GM06990 (cell line): ENCODE measurements at regions not wholly inside any gene's neighbourhood (a gene's known extent, or its start where the extent isn't known, plus 50 kb on each side); places are given as distances from the start of the nearest gene placed in this dataset.

Source experiments
- DNase-seq: peaks from one replicate; pipeline ENCODE4 v3.0.0-alpha.2; 2011; ENCODE audit not compliant: insufficient read length; ENCODE audit errors: extremely low read depth
- H3K27me3 ChIP-seq: replicated peaks from 2 replicates; pipeline ENCODE4 v1.6.0; 2011; ENCODE audit warnings: low read length; ENCODE audit not compliant: control insufficient read depth, insufficient read depth
- H3K36me3 ChIP-seq: 2 replicates; pipeline ENCODE4 v1.5.1; 2011; ENCODE audit warnings: low read length; ENCODE audit not compliant: control insufficient read depth, insufficient read depth
- H3K4me3 ChIP-seq: replicated peaks from 2 replicates; pipeline ENCODE4 v1.5.1; 2011; ENCODE audit warnings: low read depth, mild to moderate bottlenecking, control low read depth, low read length
- TF ChIP-seq, protein P1 (sequence below): IDR thresholded peaks from 2 replicates; pipeline ENCODE4 v1.5.1; 2011; ENCODE audit warnings: low read length, control low read depth, mild to moderate bottlenecking, inconsistent platforms; ENCODE audit not compliant: insufficient read depth, poor library complexity, severe bottlenecking

DNA sequence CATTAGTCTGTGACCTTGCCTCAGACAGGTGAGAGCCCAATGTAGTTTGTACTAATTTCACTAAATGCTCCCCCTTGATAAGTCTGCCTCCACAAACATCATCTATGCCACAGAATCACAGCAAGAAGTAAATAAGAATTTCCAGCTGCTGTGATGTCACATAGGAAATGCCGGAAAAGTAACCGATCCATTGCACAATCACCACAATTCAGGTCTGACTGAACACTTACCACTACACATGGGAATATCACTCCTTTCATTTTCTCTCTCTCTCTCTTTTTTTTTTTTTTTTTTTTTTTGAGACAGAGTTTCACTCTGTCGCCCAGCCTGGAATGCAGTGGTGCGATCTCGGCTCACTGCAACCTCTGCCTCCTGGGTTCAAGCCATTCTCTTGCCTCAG lies 79.0 kb upstream of the CDH11 start:
- H3K27me3 ChIP-seq: no peaks in the 10 kb centered on the region
- no peak overlapping the region for H3K4me3 ChIP-seq
- H3K36me3 ChIP-seq: no peaks in the 10 kb centered on the region
- DNase-seq: no peak
- TF ChIP-seq, protein P1, sequence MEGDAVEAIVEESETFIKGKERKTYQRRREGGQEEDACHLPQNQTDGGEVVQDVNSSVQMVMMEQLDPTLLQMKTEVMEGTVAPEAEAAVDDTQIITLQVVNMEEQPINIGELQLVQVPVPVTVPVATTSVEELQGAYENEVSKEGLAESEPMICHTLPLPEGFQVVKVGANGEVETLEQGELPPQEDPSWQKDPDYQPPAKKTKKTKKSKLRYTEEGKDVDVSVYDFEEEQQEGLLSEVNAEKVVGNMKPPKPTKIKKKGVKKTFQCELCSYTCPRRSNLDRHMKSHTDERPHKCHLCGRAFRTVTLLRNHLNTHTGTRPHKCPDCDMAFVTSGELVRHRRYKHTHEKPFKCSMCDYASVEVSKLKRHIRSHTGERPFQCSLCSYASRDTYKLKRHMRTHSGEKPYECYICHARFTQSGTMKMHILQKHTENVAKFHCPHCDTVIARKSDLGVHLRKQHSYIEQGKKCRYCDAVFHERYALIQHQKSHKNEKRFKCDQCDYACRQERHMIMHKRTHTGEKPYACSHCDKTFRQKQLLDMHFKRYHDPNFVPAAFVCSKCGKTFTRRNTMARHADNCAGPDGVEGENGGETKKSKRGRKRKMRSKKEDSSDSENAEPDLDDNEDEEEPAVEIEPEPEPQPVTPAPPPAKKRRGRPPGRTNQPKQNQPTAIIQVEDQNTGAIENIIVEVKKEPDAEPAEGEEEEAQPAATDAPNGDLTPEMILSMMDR: no peak

DNA sequence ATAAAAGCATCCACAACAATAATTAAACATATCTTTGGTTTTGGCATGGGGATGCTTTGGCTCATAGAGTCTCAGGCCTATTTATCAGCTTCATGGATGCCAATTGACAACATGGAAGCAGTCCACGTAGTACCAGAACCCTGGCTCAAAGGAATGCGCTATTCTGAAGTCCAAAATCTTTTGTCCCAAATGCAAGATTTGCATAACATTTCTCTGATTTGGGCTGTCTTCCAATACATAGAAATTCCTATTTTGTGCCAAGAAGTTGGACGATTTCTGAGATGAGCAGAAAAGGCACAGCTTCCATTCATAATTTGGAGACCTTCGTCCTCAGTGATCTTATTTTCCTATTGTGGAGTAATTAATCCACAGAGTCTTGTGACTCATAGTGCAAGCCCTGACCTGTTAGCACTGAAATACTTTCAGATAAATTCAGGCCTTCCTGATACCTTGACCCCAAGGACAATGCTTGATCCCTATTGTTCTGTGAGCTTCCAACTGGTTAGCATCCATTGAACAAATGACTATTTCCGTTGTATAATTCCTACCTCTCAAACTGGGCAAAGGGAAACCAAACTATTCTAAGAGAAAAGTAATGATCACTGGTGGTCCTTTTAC lies 78.4 kb upstream of the CDH11 start:
- H3K36me3 ChIP-seq: no peaks in the 10 kb centered on the region
- TF ChIP-seq, protein P1: no peak
- H3K4me3 ChIP-seq: no peak overlapping the region
- no peaks in the 10 kb centered on the region for H3K27me3 ChIP-seq
- no peak for DNase-seq

DNA sequence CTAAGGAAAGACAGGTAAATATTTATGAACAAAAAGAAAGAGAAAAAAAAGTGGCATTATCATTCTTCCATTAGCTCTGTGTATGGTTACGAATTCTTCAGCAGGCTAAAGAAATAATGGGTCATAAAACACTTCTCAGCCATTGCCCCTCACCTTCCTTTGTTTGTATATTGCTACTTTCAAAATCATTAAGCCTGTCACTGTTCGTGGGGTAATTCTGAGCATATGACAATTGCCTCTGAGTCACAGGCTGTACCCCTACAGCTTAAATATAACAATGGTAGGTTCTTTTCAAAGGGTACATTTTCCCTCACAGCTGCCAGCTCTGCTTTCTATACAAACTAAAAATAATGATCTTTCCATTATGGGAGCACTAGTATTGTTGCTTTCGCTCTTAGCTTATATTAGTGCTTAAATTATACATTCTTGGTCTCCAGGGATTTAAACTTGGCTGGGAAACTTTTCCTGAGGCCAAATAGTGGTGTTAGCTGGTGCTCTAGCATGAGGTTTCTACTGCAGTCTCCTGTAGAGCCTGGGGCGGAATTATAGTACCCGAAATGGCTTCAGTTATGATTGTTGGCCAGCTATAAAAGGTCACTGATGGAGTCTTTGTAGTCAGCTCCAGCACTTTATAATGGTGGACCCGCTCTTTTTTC lies 74.7 kb upstream of the CDH11 start:
- H3K4me3 ChIP-seq: no peak overlapping the region
- H3K36me3 ChIP-seq: no peaks in the 10 kb centered on the region
- TF ChIP-seq, protein P1: no peak
- no peaks in the 10 kb centered on the region for H3K27me3 ChIP-seq
- DNase-seq: no peak

DNA sequence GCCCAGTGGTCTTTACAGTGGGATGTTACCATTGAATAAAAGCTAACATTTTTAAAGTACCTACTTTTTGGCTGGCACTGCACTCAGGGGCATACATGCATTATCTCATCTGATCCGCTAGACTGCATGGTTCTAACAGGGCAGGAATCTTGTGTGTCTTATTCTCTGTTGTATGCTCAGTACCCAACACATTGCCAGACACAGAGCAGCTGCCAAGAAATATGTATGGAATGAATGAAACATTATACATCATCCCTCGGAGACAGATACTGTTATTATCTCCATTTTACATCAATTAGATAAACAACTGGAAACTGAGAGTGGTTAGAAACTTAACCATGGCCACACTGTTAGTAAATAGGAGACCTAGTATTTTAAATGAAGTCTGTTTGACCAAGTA lies 74.1 kb upstream of the CDH11 start:
- H3K27me3 ChIP-seq: no peaks in the 10 kb centered on the region
- H3K4me3 ChIP-seq: no peak overlapping the region
- TF ChIP-seq, protein P1: no peak
- no peak for DNase-seq
- H3K36me3 ChIP-seq: no peaks in the 10 kb centered on the region

DNA sequence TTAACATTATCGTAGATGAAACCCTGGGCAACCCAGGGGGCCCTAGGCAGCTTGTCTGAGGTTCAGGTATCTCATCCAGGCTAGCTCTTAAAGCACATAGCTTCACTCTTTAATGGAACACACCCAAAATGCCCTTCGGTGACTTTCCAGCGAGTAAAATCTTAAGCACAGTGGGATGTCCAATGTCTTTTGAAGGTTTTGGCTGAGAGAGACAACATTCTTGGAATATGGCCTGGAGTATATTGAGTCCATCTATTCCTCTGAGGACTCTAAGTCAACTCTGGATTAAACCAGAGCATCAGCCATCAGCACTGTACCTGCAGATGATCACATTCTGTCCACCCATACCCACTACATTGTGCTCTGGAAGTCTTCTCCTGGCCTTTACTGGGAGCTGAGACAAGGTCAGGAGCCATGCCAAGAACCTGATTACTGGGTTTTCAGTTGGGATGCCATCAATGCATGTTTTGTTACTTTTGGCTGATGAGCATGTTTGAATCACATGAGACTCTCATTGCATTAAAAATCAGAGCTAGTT lies 63.4 kb upstream of the CDH11 start:
- TF ChIP-seq, protein P1: no peak
- H3K4me3 ChIP-seq: no peak overlapping the region
- no peaks in the 10 kb centered on the region for H3K27me3 ChIP-seq
- no peak for DNase-seq
- no peaks in the 10 kb centered on the region for H3K36me3 ChIP-seq
